GM06990 (cell line): ENCODE measurements at regions not wholly inside any gene's neighbourhood (a gene's known extent, or its start where the extent isn't known, plus 50 kb on each side); places are given as distances from the start of the nearest gene placed in this dataset.

Source experiments
- DNase-seq: peaks from one replicate; pipeline ENCODE4 v3.0.0-alpha.2; 2011; ENCODE audit not compliant: insufficient read length; ENCODE audit errors: extremely low read depth
- H3K27me3 ChIP-seq: replicated peaks from 2 replicates; pipeline ENCODE4 v1.6.0; 2011; ENCODE audit warnings: low read length; ENCODE audit not compliant: control insufficient read depth, insufficient read depth
- H3K36me3 ChIP-seq: 2 replicates; pipeline ENCODE4 v1.5.1; 2011; ENCODE audit warnings: low read length; ENCODE audit not compliant: control insufficient read depth, insufficient read depth
- H3K4me3 ChIP-seq: replicated peaks from 2 replicates; pipeline ENCODE4 v1.5.1; 2011; ENCODE audit warnings: low read depth, mild to moderate bottlenecking, control low read depth, low read length
- TF ChIP-seq, protein P1 (sequence below): IDR thresholded peaks from 2 replicates; pipeline ENCODE4 v1.5.1; 2011; ENCODE audit warnings: low read length, control low read depth, mild to moderate bottlenecking, inconsistent platforms; ENCODE audit not compliant: insufficient read depth, poor library complexity, severe bottlenecking

DNA sequence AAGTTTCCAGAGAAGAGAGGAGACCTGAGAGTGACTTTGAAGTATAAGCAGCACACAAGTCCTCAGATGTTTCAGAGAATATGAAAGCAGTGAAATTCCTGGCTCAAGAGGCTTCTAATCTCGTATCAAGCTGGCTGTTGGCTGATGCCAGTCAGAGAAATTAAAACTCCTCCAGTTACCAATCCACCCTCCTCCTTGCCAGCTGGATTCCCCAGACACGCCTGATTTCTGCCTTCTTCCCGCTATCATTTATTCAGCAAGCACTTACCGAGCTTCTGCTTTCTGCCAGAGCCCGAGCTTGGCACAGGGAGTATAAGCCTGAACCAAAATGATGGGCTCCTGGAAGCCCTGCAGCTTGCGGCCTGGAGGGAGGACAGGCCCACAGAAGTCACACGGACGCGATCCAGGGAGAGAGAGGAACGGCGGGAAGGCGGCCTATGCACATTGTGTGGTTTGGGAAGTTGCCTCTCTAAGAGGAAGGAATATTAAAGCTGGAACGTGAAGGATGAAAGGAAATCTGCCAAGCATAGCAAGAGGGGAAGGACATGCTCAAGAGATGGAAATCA, 102.4 kb upstream of the TBL1X start:
- Histone ChIP-seq H3K4me3 (no peak overlapping the region), H3K27me3 (no peaks in the 10 kb centered on the region), H3K36me3 (no peaks in the 10 kb centered on the region)
- TF ChIP-seq, protein P1, sequence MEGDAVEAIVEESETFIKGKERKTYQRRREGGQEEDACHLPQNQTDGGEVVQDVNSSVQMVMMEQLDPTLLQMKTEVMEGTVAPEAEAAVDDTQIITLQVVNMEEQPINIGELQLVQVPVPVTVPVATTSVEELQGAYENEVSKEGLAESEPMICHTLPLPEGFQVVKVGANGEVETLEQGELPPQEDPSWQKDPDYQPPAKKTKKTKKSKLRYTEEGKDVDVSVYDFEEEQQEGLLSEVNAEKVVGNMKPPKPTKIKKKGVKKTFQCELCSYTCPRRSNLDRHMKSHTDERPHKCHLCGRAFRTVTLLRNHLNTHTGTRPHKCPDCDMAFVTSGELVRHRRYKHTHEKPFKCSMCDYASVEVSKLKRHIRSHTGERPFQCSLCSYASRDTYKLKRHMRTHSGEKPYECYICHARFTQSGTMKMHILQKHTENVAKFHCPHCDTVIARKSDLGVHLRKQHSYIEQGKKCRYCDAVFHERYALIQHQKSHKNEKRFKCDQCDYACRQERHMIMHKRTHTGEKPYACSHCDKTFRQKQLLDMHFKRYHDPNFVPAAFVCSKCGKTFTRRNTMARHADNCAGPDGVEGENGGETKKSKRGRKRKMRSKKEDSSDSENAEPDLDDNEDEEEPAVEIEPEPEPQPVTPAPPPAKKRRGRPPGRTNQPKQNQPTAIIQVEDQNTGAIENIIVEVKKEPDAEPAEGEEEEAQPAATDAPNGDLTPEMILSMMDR, result no peak
- no peak for DNase-seq

DNA sequence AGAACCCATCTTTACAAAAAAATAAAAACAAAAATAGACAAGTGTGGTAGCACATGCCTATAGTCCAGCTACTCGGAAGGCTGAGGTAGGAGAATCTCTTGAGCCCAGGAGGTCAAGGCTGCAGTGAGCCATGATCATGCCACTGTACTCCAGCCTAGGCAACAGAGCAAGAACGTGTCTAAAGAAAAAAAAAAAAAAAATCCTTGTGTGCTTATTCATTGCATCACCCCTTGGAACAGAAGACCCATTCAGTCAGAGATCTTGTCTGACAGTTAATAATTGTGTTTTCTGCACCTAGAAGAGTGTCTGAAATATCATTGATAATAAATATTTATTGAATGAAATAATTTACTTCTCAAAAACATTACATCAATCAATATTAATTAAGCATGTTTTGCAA, 97.4 kb upstream of the TBL1X start:
- H3K4me3 ChIP-seq, result no peak overlapping the region
- DNase-seq, result no peak
- no peaks in the 10 kb centered on the region for H3K36me3 ChIP-seq
- TF ChIP-seq, protein P1, result no peak
- H3K27me3 ChIP-seq, result no peaks in the 10 kb centered on the region

DNA sequence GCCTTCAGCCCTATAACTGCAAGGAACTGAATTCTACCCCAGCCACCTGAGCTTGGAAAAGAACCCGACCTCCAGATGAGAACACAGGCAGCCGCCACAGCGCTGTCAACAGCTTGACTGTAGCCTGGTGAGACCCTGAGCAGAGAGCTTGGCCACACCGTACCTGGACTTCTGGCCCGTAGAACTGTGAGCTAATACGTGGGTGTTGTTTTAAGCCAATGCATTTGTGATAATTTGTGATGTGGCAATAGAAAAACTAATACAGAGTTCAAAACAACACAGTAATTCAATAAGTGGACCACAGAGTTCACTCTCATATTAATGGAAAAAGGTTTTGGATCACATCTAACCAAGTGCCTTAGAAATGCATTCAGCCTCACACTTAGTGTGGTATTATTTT, 96.6 kb upstream of the TBL1X start:
- Histone ChIP-seq H3K4me3 (no peak overlapping the region), H3K27me3 (no peaks in the 10 kb centered on the region), H3K36me3 (no peaks in the 10 kb centered on the region)
- TF ChIP-seq, protein P1, result no peak
- DNase-seq, result no peak

DNA sequence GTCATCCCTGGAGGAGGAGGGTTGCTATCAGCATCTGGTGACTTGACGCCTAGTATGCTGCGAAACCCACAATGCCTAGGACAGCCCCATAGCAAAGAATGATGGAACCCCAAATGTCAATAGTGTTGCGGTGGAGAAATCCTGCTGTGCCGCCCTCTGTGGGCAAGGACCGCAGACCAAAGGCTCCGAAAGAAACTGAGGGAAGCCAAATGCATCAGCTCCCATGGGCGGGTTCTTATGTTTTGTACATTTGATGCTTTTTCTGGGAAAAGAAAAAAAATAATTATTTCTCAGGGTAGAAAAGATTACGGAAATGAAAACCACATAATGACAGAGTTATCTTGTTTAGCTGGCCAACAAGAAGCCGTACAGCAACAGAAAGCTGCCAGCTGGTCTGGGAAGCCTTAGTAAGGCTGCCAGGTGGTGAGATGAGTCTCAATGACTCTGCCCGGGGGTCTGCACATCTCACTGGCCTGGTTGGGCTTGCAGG, 95.0 kb upstream of the TBL1X start:
- DNase-seq, result no peak
- Histone ChIP-seq H3K36me3 (no peaks in the 10 kb centered on the region), H3K4me3 (no peak overlapping the region), H3K27me3 (no peaks in the 10 kb centered on the region)
- TF ChIP-seq, protein P1, result no peak

DNA sequence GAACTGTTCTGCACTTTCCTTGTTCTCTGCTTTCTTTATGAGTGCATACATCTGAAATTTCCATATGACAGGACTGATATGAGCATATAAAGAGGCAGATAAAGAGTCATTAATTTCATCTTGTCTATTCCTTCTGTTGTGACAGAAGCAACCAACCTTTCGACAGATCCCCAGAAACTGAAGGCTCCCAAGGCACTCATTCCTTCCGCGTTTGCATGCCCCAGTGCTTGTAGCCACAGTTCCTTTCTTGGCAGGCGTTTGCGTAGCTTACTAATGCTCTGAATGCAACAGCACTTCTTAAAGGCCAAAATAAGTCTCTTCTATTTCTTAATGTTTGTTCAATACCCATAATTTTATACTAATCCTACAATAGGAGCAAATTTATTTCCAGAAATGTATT, 94.0 kb upstream of the TBL1X start:
- Histone ChIP-seq H3K27me3 (no peaks in the 10 kb centered on the region), H3K4me3 (no peak overlapping the region), H3K36me3 (no peaks in the 10 kb centered on the region)
- no peak for DNase-seq
- TF ChIP-seq, protein P1, result no peak

DNA sequence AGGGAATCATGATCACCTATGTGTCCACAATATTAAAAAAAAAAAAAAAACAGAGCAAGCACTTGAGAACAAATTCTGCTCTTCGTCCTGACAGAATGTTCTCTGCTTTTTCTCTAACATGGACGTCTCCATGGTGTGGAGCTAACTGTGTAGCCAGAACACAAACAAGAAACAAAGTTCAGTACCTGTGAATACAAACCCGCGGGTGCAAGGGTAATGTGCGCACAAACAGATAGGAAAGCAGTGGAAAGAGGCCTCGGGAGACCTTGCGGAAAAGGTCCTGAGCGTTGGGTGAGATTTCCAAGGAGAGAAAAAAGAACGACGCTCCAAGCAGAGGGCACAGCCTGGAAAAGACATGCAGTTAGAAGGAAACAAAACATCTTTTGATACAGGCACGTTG, 92.0 kb upstream of the TBL1X start:
- Histone ChIP-seq H3K27me3 (no peaks in the 10 kb centered on the region), H3K4me3 (no peak overlapping the region), H3K36me3 (no peaks in the 10 kb centered on the region)
- DNase-seq, result no peak
- TF ChIP-seq, protein P1, result no peak
